ENCODE measurements at regions not wholly inside any gene's neighbourhood (a gene's known extent, or its start where the extent isn't known, plus 50 kb on each side); places are given as distances from the start of the nearest gene placed in this dataset.

GRCh38 chr6:92050216-92050615, 1369.1 kb downstream of the EPHA7 start:
- ChIA-PET CTCF (no interaction called here), POLR2A (no interaction called here)
- Histone ChIP-seq H3K4me2 (no peak overlapping the region), H3K4me1 (no peaks in the 10 kb centered on the region), H3K9me3 (no peaks in the 10 kb centered on the region), H3K27ac (no peak overlapping the region), H3K4me3 (no peak overlapping the region)
- no peak for ATAC-seq
- WGBS (ENCODE audit: missing lambda C conversion rate), result 13% methylated on average over 1 of the region's 1 CpG
- DNase-seq (ENCODE audit: low read depth in 1 of 2, low spot score in 1 of 2), result no peak
- no peak for FAIRE-seq
- TF ChIP-seq NFE2L2 (conservative IDR thresholded peaks at IDR 0.05; ENCODE audit: low read length), result no peak
- no peak for TF ChIP-seq ZFP36 (IDR thresholded peaks at IDR 0.05; ENCODE audit: borderline replicate concordance, partially characterized antibody)
- no peak for TF ChIP-seq NR3C1 (IDR thresholded peaks at IDR 0.05)
- TF ChIP-seq HMGXB4 (CRISPR knock-in tag; IDR thresholded peaks at IDR 0.05; ENCODE audit: borderline replicate concordance), result no peak
- no peak for TF ChIP-seq E2F6 (IDR thresholded peaks at IDR 0.05; ENCODE audit: borderline replicate concordance, low read depth)
- no peak for TF ChIP-seq CHD4 (IDR thresholded peaks at IDR 0.05; ENCODE audit: borderline replicate concordance)

- H3K9me3 ChIP-seq, result no peaks in the 10 kb centered on the region
- H3K27ac ChIP-seq, result no peak overlapping the region
- no peak for FAIRE-seq
- no peak for TF ChIP-seq JUN (IDR thresholded peaks at IDR 0.05)
- no peak for TF ChIP-seq SMC3 (IDR thresholded peaks at IDR 0.05)
- TF ChIP-seq RCOR1 (IDR thresholded peaks at IDR 0.05; ENCODE audit: low read depth, low read length), result no peak
- TF ChIP-seq POLR2AphosphoS2 (conservative IDR thresholded peaks at IDR 0.05; ENCODE audit: low read length), result no peak
- no peak for TF ChIP-seq NPAS2 (CRISPR knock-in tag; IDR thresholded peaks at IDR 0.05; ENCODE audit: borderline replicate concordance)
- no peak for TF ChIP-seq POLR2A (IDR thresholded peaks at IDR 0.05; ENCODE audit: low read length)
- TF ChIP-seq ELK1 (IDR thresholded peaks at IDR 0.05; ENCODE audit: low read depth, low read length), result no peak
- no peak for TF ChIP-seq HOXB13 (CRISPR knock-in tag; IDR thresholded peaks at IDR 0.05; ENCODE audit: low read depth)
- TF ChIP-seq EP300 (IDR thresholded peaks at IDR 0.05), result no peak
- TF ChIP-seq HES2 (IDR thresholded peaks at IDR 0.05), result no peak
- TF ChIP-seq ZSCAN20 (CRISPR knock-in tag; IDR thresholded peaks at IDR 0.05), result no peak
- no peak for TF ChIP-seq MAFK (IDR thresholded peaks at IDR 0.05; ENCODE audit: partially characterized antibody)
- no peak for TF ChIP-seq KDM1A (IDR thresholded peaks at IDR 0.05; ENCODE audit: low read depth)
- ChIA-PET CTCF (no interaction called here), POLR2A (no interaction called here)
- 3% methylated on average over 4 of the region's 4 CpGs for WGBS (ENCODE audit: missing lambda C conversion rate)
- H3K4me1 ChIP-seq, result no peaks in the 10 kb centered on the region
- ATAC-seq, result no peak
- no peak overlapping the region for H3K4me3 ChIP-seq
- no peak for DNase-seq (ENCODE audit: low read depth in 1 of 2, low spot score in 1 of 2)
- H3K4me2 ChIP-seq, result no peak overlapping the region
Measured at GRCh38 chr6:92047860-92048259, 1371.5 kb downstream of the EPHA7 start.

- no peaks in the 10 kb centered on the region for H3K9me3 ChIP-seq
- CTCF ChIA-PET, result no interaction called here
- POLR2A ChIA-PET, result no interaction called here
- H3K4me2 ChIP-seq, result no peak overlapping the region
- ATAC-seq, result no peak
- DNase-seq (ENCODE audit: low read depth in 1 of 2, low spot score in 1 of 2), result no peak
- H3K4me3 ChIP-seq, result no peak overlapping the region
- H3K27ac ChIP-seq, result no peak overlapping the region
- no peak for FAIRE-seq
- no peaks in the 10 kb centered on the region for H3K4me1 ChIP-seq
- WGBS (ENCODE audit: missing lambda C conversion rate), result 15% methylated on average over 4 of the region's 4 CpGs
- TF ChIP-seq GATA3 (IDR thresholded peaks at IDR 0.05; ENCODE audit: borderline replicate concordance) (no peak), HDAC2 (IDR thresholded peaks at IDR 0.05) (no peak), MYC (IDR thresholded peaks at IDR 0.05; ENCODE audit: borderline replicate concordance, low read length) (no peak), FOXS1 (CRISPR knock-in tag; IDR thresholded peaks at IDR 0.05) (no peak), NR3C1 (IDR thresholded peaks at IDR 0.05) (no peak), POLR2AphosphoS2 (conservative IDR thresholded peaks at IDR 0.05; ENCODE audit: low read length) (no peak), JUN (IDR thresholded peaks at IDR 0.05) (no peak), CBX8 (IDR thresholded peaks at IDR 0.05) (no peak), CHD2 (IDR thresholded peaks at IDR 0.05; ENCODE audit: low read length, partially characterized antibody) (no peak), EP300 (IDR thresholded peaks at IDR 0.05) (no peak), MAFK (IDR thresholded peaks at IDR 0.05; ENCODE audit: partially characterized antibody) (no peak), RARB (CRISPR knock-in tag; IDR thresholded peaks at IDR 0.05) (no peak), POLR2A (IDR thresholded peaks at IDR 0.05; ENCODE audit: low read length) (no peak), HOXB13 (CRISPR knock-in tag; IDR thresholded peaks at IDR 0.05; ENCODE audit: low read depth) (no peak), ZSCAN20 (CRISPR knock-in tag; IDR thresholded peaks at IDR 0.05) (no peak), PHF8 (IDR thresholded peaks at IDR 0.05; ENCODE audit: borderline replicate concordance, low read depth) (no peak)
Measured at GRCh38 chr6:92047152-92047850, 1372.1 kb downstream of the EPHA7 start.
